ENCODE measurements at regions not wholly inside any gene's neighbourhood (a gene's known extent, or its start where the extent isn't known, plus 50 kb on each side); places are given as distances from the start of the nearest gene placed in this dataset.

DNA sequence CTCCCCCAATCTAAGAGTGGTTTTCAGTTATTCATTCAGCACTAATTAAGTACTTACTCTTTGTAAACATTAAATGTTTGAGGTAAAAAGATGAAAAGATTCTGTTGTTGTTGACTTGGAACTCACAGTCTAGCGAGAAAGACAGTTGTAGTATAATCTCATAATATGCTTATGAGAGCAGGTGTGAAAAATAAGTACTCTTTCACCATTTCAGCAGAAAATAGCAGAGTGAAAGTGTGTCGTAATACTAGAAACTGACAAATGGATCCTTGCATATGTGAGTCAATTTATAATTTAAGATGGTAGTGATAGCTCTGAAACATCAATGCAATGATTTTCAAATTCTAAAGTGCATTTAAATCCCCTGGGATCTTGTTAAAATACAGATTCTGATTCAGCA lies 618.8 kb upstream of the CCDC54 start:
- Histone ChIP-seq H3K9me3 (ENCODE audit: control insufficient read depth, insufficient read depth, low read length) (peaks cover 2% of the 10 kb centered on the region; the same call in 1 of the 2 replicates), H3K4me1 (ENCODE audit: insufficient read depth, low read length) (no peaks in the 10 kb centered on the region), H3K9ac (ENCODE audit: low read depth, low read length) (no peak overlapping the region), H3K36me3 (ENCODE audit: insufficient read depth, low read length) (no peaks in the 10 kb centered on the region)

DNA sequence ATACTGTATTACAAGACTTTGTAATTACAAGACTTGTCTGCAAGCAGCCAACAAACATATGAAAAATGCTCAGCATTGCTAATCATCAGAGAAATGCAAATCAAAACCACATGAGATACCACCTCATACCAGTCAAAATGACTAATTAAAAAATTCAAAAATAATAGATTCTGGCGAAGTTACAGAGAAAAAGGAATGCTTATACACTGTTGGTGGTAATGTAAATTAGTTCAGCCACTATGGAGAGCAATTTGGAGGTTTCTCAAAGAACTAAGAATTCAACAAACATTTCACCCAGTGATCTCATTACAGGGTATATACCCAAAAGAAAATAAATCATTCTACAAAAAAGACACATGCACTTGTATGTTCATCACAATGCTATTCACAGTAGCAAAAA lies 617.5 kb upstream of the CCDC54 start:
- Histone ChIP-seq H3K4me1 (ENCODE audit: insufficient read depth, low read length) (no peaks in the 10 kb centered on the region), H3K9me3 (ENCODE audit: control insufficient read depth, insufficient read depth, low read length) (peaks cover 2% of the 10 kb centered on the region; the same call in 1 of the 2 replicates)

DNA sequence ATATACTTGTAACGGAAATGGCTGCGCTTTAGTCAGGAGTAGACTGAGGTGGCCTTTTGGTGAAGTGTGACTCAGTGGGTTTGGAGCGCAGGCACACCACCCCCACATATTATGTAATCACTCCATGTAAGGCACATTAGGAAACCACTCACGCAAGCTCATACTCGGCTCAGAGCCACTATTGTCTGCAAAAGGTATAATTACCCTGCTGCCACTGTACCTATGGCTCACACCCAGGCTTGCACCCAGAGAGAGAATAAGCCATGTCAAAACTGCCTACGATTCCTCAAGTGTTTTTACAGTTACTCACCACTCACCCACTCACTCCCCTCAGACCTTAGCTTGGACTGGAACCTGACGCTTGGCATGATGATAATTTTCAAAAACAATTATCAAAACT lies 611.9 kb upstream of the CCDC54 start:
- no peaks in the 10 kb centered on the region; the same call in 1 of the 2 replicates for H3K36me3 ChIP-seq (ENCODE audit: insufficient read depth, low read length)
- H3K9ac ChIP-seq (ENCODE audit: low read depth, low read length): no peak overlapping the region
- no peaks in the 10 kb centered on the region for H3K4me1 ChIP-seq (ENCODE audit: insufficient read depth, low read length)
- no peaks in the 10 kb centered on the region for H3K9me3 ChIP-seq (ENCODE audit: control insufficient read depth, insufficient read depth, low read length)

More for the DNA sequence above, 617.5 kb upstream of the CCDC54 start:
- no peaks in the 10 kb centered on the region for H3K36me3 ChIP-seq (ENCODE audit: insufficient read depth, low read length)
- H3K9ac ChIP-seq (ENCODE audit: low read depth, low read length): no peak overlapping the region

DNA sequence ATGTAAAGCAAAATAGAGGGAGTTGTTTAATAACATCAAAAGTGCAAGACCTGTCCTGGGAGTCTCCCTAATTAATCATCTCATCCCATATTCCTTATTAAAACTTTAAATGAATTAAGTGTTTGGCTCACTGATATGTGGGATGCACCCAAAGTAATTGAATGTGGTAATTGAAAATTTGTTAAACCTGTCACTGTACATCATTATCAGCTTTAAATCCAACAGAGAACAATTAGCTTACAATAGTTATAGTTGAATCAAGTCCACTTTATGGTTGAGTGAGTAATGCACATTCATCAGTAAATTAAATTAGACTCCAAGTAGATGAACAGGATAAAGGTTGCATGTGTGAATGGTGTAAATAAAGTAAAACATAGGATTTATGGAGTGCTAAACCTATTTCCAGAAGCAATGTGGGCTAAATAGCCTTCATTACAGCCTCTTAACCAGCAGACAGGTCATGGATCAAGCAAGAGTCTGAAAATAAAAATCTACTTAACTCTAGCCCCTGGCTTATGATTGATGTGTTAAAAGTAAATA lies 608.2 kb upstream of the CCDC54 start:
- no peaks in the 10 kb centered on the region for H3K9me3 ChIP-seq (ENCODE audit: control insufficient read depth, insufficient read depth, low read length)
- H3K4me1 ChIP-seq (ENCODE audit: insufficient read depth, low read length): no peaks in the 10 kb centered on the region
- H3K36me3 ChIP-seq (ENCODE audit: insufficient read depth, low read length): no peaks in the 10 kb centered on the region; the same call in 1 of the 2 replicates

DNA sequence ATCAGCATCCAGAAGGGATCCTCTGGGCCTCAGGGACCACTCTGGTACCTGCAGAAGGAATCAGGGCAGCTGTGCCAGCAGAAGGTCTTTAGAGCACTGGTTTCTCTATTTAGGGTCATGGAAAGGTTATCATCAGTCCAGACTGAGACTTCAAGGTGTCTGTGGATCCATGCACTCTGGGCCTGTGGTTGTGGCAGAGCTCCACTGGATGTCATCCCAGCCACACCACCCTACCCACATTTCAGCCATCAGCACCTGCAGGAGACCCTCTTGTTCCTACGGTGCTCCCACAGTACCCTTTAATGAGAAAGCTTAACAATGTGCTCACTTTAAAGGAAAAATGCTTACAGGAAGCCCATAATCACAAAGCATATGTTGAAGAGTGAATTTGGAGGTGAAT lies 603.4 kb upstream of the CCDC54 start:
- Histone ChIP-seq H3K9ac (ENCODE audit: low read depth, low read length) (no peak overlapping the region), H3K9me3 (ENCODE audit: control insufficient read depth, insufficient read depth, low read length) (no peaks in the 10 kb centered on the region), H3K4me1 (ENCODE audit: insufficient read depth, low read length) (no peaks in the 10 kb centered on the region), H3K36me3 (ENCODE audit: insufficient read depth, low read length) (no peaks in the 10 kb centered on the region)

More for the DNA sequence above, 608.2 kb upstream of the CCDC54 start:
- H3K9ac ChIP-seq (ENCODE audit: low read depth, low read length): no peak overlapping the region

DNA sequence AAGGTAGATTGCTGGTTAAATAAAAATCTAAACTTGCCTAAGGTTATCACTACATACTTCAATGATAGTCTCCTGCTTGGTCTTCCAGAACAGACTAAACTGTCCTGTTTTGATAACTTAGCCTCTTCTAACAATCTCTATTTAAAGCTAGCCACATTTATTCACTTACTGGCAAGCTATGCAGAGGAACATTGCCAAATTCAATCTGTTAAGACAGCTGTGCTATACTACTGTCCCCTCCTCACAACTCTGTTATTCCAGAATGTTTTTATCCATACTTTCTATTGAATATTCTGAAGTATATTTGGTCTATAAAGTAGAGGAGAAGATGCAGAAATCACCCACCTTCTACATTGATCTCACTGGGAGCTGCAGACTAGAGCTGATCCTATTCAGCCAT lies 594.0 kb upstream of the CCDC54 start:
- H3K9me3 ChIP-seq (ENCODE audit: control insufficient read depth, insufficient read depth, low read length): no peaks in the 10 kb centered on the region
- H3K36me3 ChIP-seq (ENCODE audit: insufficient read depth, low read length): no peaks in the 10 kb centered on the region
- no peak overlapping the region for H3K9ac ChIP-seq (ENCODE audit: low read depth, low read length)
- no peaks in the 10 kb centered on the region for H3K4me1 ChIP-seq (ENCODE audit: insufficient read depth, low read length)

DNA sequence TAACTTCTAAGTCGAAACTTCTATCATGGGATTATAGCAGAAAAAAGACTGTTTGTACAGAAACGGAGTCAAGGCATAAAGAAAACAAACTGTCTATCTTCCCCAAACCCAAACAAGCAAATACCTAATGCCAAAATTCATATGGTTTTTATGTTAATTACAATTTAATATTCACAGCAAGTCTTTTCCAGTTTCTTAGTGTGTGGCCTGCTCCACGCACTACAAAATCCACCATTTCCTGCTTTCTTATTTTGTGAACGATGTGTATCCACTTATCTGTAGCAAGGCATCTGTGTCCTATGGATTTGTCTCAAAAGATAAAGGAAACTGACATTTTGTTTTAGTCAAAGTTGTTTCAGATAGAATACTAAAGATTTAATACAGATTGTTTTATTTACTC lies 588.0 kb upstream of the CCDC54 start:
- no peak overlapping the region for H3K9ac ChIP-seq (ENCODE audit: low read depth, low read length)
- no peaks in the 10 kb centered on the region for H3K9me3 ChIP-seq (ENCODE audit: control insufficient read depth, insufficient read depth, low read length)
- no peaks in the 10 kb centered on the region for H3K4me1 ChIP-seq (ENCODE audit: insufficient read depth, low read length)
- H3K36me3 ChIP-seq (ENCODE audit: insufficient read depth, low read length): no peaks in the 10 kb centered on the region

DNA sequence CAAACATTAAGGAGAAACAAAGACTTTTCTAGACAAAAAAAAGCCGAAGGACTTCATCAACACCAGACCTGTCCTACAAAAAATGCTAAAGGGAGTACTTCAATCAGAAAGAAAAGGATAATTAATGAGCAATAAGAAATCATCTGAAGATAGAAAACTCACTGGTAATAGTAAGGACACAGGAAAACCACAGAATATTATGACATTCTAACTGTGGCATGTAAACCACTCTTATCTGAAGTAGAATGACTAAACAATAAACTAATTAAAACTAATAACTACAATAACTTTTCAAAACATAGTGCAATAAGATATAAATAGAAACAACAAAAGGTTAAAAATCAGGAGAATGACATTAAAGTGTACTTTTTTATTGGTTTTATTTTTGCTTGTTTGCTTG lies 584.5 kb upstream of the CCDC54 start:
- no peaks in the 10 kb centered on the region; the same call in 1 of the 2 replicates for H3K36me3 ChIP-seq (ENCODE audit: insufficient read depth, low read length)
- no peaks in the 10 kb centered on the region for H3K4me1 ChIP-seq (ENCODE audit: insufficient read depth, low read length)
- no peaks in the 10 kb centered on the region for H3K9me3 ChIP-seq (ENCODE audit: control insufficient read depth, insufficient read depth, low read length)
- H3K9ac ChIP-seq (ENCODE audit: low read depth, low read length): no peak overlapping the region

DNA sequence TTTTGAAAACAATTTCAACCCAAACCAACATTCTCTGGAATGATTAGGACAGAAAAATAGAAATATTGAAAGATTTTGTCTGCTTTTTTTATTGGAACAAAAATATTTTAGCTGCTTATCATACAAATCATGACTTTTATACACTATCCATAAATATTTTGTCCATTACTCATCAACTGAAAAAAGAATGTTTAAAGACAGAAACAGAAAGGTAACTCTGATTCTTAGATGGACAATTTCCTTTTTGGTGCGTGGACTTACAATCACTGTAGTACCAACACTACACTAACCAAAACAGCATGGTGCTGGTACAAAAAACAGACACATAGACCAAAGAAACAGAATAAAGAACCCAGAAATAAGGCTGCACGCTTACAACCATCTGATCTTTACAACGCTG lies 582.8 kb upstream of the CCDC54 start:
- no peak overlapping the region for H3K9ac ChIP-seq (ENCODE audit: low read depth, low read length)
- no peaks in the 10 kb centered on the region for H3K9me3 ChIP-seq (ENCODE audit: control insufficient read depth, insufficient read depth, low read length)
- no peaks in the 10 kb centered on the region for H3K4me1 ChIP-seq (ENCODE audit: insufficient read depth, low read length)
- H3K36me3 ChIP-seq (ENCODE audit: insufficient read depth, low read length): no peaks in the 10 kb centered on the region; the same call in 1 of the 2 replicates

DNA sequence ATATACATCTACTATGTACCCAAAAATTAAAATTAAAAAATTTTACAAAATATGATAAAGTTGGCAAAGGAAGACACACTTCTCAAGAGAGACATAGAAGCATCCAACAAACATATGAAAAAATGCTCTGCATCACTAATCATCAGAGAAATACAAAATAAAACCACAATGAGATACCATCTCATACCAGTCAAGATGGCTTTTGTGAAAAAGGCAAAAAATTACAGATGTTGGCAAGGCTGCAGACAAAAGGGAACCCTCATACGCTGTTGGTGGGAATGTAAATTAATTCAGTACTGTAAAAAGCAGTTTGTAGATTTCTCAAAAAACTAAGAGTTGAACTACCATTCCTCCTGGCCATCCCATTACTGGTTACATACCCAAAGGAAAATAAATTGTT lies 581.7 kb upstream of the CCDC54 start:
- Histone ChIP-seq H3K36me3 (ENCODE audit: insufficient read depth, low read length) (no peaks in the 10 kb centered on the region; the same call in 1 of the 2 replicates), H3K9me3 (ENCODE audit: control insufficient read depth, insufficient read depth, low read length) (no peaks in the 10 kb centered on the region), H3K4me1 (ENCODE audit: insufficient read depth, low read length) (no peaks in the 10 kb centered on the region), H3K9ac (ENCODE audit: low read depth, low read length) (no peak overlapping the region)

DNA sequence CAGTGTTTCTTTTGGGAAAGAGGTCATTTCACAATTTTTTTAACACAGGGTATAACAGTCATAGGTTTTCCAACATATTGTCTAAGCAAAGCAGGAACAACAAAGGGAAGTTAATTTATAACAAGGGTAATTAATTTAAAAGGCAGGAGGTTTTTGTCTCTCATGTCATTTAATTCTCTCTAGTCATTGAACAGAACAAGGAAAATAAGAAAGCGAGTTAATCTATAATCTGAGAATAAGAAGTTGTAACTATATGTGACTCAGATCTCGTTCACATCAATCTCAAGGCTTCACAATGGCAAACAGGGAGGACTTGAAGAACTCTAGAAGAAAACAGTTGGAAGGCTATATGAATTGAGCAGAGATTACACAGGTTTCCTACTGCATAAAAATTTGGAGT lies 579.8 kb upstream of the CCDC54 start:
- Histone ChIP-seq H3K36me3 (ENCODE audit: insufficient read depth, low read length) (no peaks in the 10 kb centered on the region; the same call in 1 of the 2 replicates), H3K9me3 (ENCODE audit: control insufficient read depth, insufficient read depth, low read length) (no peaks in the 10 kb centered on the region), H3K9ac (ENCODE audit: low read depth, low read length) (no peak overlapping the region), H3K4me1 (ENCODE audit: insufficient read depth, low read length) (no peaks in the 10 kb centered on the region)

DNA sequence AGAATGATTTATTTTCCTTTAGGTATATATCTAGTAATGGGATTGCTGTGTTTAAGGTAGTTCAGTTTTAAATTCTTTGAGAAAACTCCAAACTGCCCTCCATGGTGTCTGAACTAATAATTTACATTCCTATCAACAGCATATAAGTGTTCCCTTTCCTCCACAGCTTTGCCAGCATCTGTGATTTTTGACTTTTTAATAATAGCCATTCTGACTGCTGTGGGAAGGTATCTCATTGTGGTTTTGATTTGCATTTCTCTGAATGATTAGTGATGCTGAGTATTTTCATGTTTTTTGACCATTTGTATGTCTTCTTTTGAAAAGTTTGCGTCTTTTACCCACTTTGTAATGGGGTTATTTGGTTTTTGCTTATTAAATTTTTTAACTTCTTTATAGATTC lies 571.6 kb upstream of the CCDC54 start:
- Histone ChIP-seq H3K36me3 (ENCODE audit: insufficient read depth, low read length) (peaks cover 2% of the 10 kb centered on the region; the same call in 1 of the 2 replicates), H3K9ac (ENCODE audit: low read depth, low read length) (no peak overlapping the region), H3K9me3 (ENCODE audit: control insufficient read depth, insufficient read depth, low read length) (no peaks in the 10 kb centered on the region), H3K4me1 (ENCODE audit: insufficient read depth, low read length) (no peaks in the 10 kb centered on the region)

DNA sequence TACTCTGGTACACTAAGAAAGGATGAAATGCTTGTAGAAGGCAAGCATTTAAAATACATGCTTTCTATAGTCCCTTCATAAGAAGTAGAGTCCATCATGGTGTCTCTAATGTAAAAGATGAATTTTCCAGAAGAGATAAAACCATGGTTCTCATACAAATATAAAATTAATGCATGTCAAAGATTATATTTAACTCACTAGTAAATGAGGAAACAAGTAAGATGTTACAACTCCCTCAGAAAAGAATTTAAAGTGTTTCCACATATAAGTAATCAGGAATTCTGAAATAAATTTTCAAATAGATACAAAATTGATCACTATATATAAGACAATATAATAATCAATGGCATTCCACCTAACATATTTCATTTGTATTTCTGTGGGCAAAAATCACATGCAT lies 570.3 kb upstream of the CCDC54 start:
- Histone ChIP-seq H3K36me3 (ENCODE audit: insufficient read depth, low read length) (peaks cover 4% of the 10 kb centered on the region; the same call in 1 of the 2 replicates), H3K9me3 (ENCODE audit: control insufficient read depth, insufficient read depth, low read length) (no peaks in the 10 kb centered on the region), H3K4me1 (ENCODE audit: insufficient read depth, low read length) (no peaks in the 10 kb centered on the region), H3K9ac (ENCODE audit: low read depth, low read length) (no peak overlapping the region)

DNA sequence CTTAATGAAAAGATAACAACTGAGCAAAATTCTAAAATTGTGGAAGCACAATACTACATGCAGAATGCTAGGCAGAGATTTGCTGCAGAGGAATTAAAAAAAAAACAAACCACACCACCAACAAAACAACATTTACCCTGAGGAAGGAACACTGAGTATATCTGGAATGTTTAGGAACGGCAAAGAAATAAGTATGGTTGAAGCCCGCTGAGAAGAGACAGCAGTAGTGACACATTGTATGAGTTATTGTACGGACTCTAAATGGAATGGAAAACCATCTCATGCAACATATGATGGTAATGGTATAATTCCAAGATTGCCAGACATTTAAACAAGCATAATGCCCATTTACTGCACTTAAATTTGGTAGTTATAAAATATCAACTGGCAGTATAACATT lies 568.2 kb upstream of the CCDC54 start:
- H3K4me1 ChIP-seq (ENCODE audit: insufficient read depth, low read length): no peaks in the 10 kb centered on the region
- H3K9me3 ChIP-seq (ENCODE audit: control insufficient read depth, insufficient read depth, low read length): no peaks in the 10 kb centered on the region

DNA sequence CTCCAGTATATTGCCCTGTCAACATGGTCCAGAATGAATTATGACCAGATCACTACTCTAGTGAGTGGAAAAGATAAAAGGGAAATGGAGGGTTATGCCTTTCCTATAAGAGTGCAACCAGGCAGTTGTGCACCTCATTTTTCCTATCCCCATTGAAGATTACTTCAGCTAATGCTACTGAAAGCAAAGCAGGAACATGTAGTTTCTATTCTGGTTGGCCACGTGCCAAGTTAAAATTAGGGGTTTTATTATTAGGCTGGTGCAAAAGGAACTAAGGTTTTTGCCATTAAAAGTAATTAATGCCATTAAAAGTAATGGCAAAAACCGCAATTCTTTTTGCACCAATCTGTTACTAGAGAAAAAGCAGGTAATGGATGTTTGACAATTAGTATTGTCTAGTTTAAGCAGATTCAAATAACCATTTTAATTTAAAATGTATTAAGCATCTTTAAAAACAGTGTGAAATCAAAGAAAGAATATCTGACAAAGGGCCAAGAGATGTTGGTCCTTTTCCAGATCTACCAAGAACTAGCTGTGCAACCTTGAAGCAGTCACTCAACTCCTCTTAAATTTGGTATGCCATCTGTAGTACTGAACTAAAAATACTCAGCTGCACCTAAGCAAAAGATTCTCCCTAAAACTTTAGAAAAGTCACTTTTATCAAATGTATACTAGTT lies 567.5 kb upstream of the CCDC54 start:
- Histone ChIP-seq H3K9me3 (ENCODE audit: control insufficient read depth, insufficient read depth, low read length) (no peaks in the 10 kb centered on the region), H3K36me3 (ENCODE audit: insufficient read depth, low read length) (peaks cover 4% of the 10 kb centered on the region; the same call in 1 of the 2 replicates), H3K9ac (ENCODE audit: low read depth, low read length) (no peak overlapping the region), H3K4me1 (ENCODE audit: insufficient read depth, low read length) (no peaks in the 10 kb centered on the region)

More for the DNA sequence above, 568.2 kb upstream of the CCDC54 start:
- peaks cover 4% of the 10 kb centered on the region; the same call in 1 of the 2 replicates for H3K36me3 ChIP-seq (ENCODE audit: insufficient read depth, low read length)
- no peak overlapping the region for H3K9ac ChIP-seq (ENCODE audit: low read depth, low read length)

All from ES-I3 (cell line).